Stimulated activated naive B cell treated with anti-CD40 and anti-IgM and Interleukin-4, amounts not matched to agents 10 μg/mL and 1 μg/mL and 100 μg/mL, for 72 hours (primary cell): ENCODE measurements at regions not wholly inside any gene's neighbourhood (a gene's known extent, or its start where the extent isn't known, plus 50 kb on each side); places are given as distances from the start of the nearest gene placed in this dataset.
"Not testable (repeated sequence)": the region's sequence is repeated elsewhere in the genome, so short reads cannot be mapped to it uniquely, and the experiment has no call there.

ENCODE experiments used
- ATAC-seq, 2 donors: fragments of 150-1000 bp; cut with Tn5 transposase; replicated peaks; 2 replicates each; pipeline ENCODE4 v1.10.0; 2021; ENCODE audit warnings: moderate library complexity in 1 of 2
- DNase-seq: peaks from one replicate; pipeline ENCODE4 v3.0.0; 2021
- H3K27ac Mint-ChIP-seq: one replicate; pipeline ENCODE4 v1.8.0; 2022; ENCODE audit warnings: mild to moderate bottlenecking, mixed read lengths
- H3K27me3 Mint-ChIP-seq, 2 donors: one replicate each; pipeline ENCODE4 v1.8.0; 2022; ENCODE audit warnings: mixed read lengths in 2 of 2
- H3K36me3 Mint-ChIP-seq, 2 donors: one replicate each; pipeline ENCODE4 v1.8.0; 2022; ENCODE audit warnings: mixed read lengths in 2 of 2, mild to moderate bottlenecking in 1 of 2
- H3K4me1 Mint-ChIP-seq, 2 donors: one replicate each; pipeline ENCODE4 v1.8.0; 2022; ENCODE audit warnings: mixed read lengths in 2 of 2, mild to moderate bottlenecking in 1 of 2
- H3K4me3 Mint-ChIP-seq, 2 donors: one replicate each; pipeline ENCODE4 v1.8.0; 2022; ENCODE audit warnings: mild to moderate bottlenecking in 2 of 2, mixed read lengths in 2 of 2, moderate library complexity in 1 of 2
- H3K9me3 Mint-ChIP-seq, 2 donors: one replicate each; pipeline ENCODE4 v1.8.0; 2022; ENCODE audit warnings: mixed read lengths in 2 of 2, mild to moderate bottlenecking in 1 of 2

GRCh38 chr12:131298526-131299369 lies 345.0 kb downstream of the ADGRD1 start:
- not testable (repeated sequence) for H3K4me3 Mint-ChIP-seq, H3K36me3 Mint-ChIP-seq, H3K4me1 Mint-ChIP-seq, DNase-seq, H3K27ac Mint-ChIP-seq, H3K9me3 Mint-ChIP-seq
- H3K27me3 Mint-ChIP-seq = peaks cover 14% of the 10 kb centered on the region in 2 donors
- peak; percentile 33 to 48 for ATAC-seq

- not testable (repeated sequence) for H3K36me3 Mint-ChIP-seq, H3K9me3 Mint-ChIP-seq, DNase-seq, H3K27ac Mint-ChIP-seq, H3K4me1 Mint-ChIP-seq, H3K4me3 Mint-ChIP-seq
- peaks cover 13 to 15% of the 10 kb centered on the region in 2 donors for H3K27me3 Mint-ChIP-seq
- ATAC-seq = peak in 1 of 2 donors; percentile 43
Measured at GRCh38 chr12:131299370-131299701, 345.6 kb downstream of the ADGRD1 start.

- not testable (repeated sequence) for H3K4me3 Mint-ChIP-seq, H3K27me3 Mint-ChIP-seq, ATAC-seq, DNase-seq, H3K36me3 Mint-ChIP-seq, H3K4me1 Mint-ChIP-seq, H3K9me3 Mint-ChIP-seq, H3K27ac Mint-ChIP-seq
Measured at GRCh38 chr12:131303576-131303975, 349.9 kb downstream of the ADGRD1 start.

GRCh38 chr12:131304642-131305041 lies 350.9 kb downstream of the ADGRD1 start:
- H3K27me3 Mint-ChIP-seq = peaks cover 13 to 18% of the 10 kb centered on the region in 2 donors
- H3K27ac Mint-ChIP-seq, H3K9me3 Mint-ChIP-seq, DNase-seq, ATAC-seq, H3K4me3 Mint-ChIP-seq, H3K36me3 Mint-ChIP-seq, H3K4me1 Mint-ChIP-seq: not testable (repeated sequence)

DNA sequence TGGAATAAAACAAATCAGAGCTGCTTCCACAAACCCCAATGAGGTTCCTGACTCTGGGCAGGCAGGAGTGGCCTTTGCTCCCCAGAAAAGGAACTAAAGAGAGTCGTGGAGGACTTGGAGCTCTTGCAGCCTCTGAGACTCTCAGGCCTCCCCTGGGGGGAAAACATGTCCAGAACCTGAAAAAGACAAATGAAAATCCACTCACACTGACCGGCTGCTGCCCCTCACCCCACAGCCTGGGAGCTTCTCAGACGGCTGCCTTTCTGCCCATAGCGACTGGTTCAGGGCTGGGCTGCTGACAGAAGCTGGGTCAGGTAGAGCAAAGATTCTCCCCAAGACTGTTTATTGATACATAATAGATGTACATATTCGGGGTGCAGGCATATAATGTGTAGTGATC lies 356.0 kb downstream of the ADGRD1 start:
- Mint-ChIP-seq H3K4me1 (peaks cover 0 to 7% of the 10 kb centered on the region in 2 donors), H3K27me3 (peaks cover 31 to 42% of the 10 kb centered on the region in 2 donors), H3K9me3 (peaks cover 4% of the 10 kb centered on the region in 2 donors), H3K27ac (no peak overlapping the region), H3K4me3 (no peak overlapping the region), H3K36me3 (no peaks in the 10 kb centered on the region)
- ATAC-seq = no peak
- no peak for DNase-seq

- H3K4me3 Mint-ChIP-seq, H3K9me3 Mint-ChIP-seq, ATAC-seq, H3K27ac Mint-ChIP-seq, DNase-seq, H3K4me1 Mint-ChIP-seq, H3K36me3 Mint-ChIP-seq: not testable (repeated sequence)
- H3K27me3 Mint-ChIP-seq = peaks cover 37 to 47% of the 10 kb centered on the region in 2 donors
Measured at GRCh38 chr12:131310227-131310969, 356.7 kb downstream of the ADGRD1 start.

GRCh38 chr12:131311279-131311722 lies 357.6 kb downstream of the ADGRD1 start:
- DNase-seq, H3K4me1 Mint-ChIP-seq: not testable (repeated sequence)

GRCh38 chr12:131311764-131312163 lies 358.1 kb downstream of the ADGRD1 start:
- H3K27ac Mint-ChIP-seq = no peak overlapping the region
- no peak for DNase-seq
- peaks cover 6 to 7% of the 10 kb centered on the region in 2 donors for H3K9me3 Mint-ChIP-seq
- H3K4me3 Mint-ChIP-seq = peak overlapping the region in 1 of 2 donors; percentile 5
- peaks cover 43 to 47% of the 10 kb centered on the region in 2 donors for H3K27me3 Mint-ChIP-seq
- peak in 1 of 2 donors; percentile 44 for ATAC-seq
- no peaks in the 10 kb centered on the region for H3K36me3 Mint-ChIP-seq
- H3K4me1 Mint-ChIP-seq = peaks cover 0 to 7% of the 10 kb centered on the region in 2 donors

More at GRCh38 chr12:131311279-131311722, 357.6 kb downstream of the ADGRD1 start:
- ATAC-seq = peak in 1 of 2 donors; percentile 76
- H3K27ac Mint-ChIP-seq, H3K36me3 Mint-ChIP-seq, H3K9me3 Mint-ChIP-seq, H3K4me3 Mint-ChIP-seq: not testable (repeated sequence)
- peaks cover 41 to 47% of the 10 kb centered on the region in 2 donors for H3K27me3 Mint-ChIP-seq

- not testable (repeated sequence) for ATAC-seq, H3K36me3 Mint-ChIP-seq, H3K4me3 Mint-ChIP-seq, H3K4me1 Mint-ChIP-seq, H3K9me3 Mint-ChIP-seq, DNase-seq, H3K27ac Mint-ChIP-seq
- peaks cover 43 to 47% of the 10 kb centered on the region in 2 donors for H3K27me3 Mint-ChIP-seq
Measured at GRCh38 chr12:131312382-131312781, 358.7 kb downstream of the ADGRD1 start.

DNA sequence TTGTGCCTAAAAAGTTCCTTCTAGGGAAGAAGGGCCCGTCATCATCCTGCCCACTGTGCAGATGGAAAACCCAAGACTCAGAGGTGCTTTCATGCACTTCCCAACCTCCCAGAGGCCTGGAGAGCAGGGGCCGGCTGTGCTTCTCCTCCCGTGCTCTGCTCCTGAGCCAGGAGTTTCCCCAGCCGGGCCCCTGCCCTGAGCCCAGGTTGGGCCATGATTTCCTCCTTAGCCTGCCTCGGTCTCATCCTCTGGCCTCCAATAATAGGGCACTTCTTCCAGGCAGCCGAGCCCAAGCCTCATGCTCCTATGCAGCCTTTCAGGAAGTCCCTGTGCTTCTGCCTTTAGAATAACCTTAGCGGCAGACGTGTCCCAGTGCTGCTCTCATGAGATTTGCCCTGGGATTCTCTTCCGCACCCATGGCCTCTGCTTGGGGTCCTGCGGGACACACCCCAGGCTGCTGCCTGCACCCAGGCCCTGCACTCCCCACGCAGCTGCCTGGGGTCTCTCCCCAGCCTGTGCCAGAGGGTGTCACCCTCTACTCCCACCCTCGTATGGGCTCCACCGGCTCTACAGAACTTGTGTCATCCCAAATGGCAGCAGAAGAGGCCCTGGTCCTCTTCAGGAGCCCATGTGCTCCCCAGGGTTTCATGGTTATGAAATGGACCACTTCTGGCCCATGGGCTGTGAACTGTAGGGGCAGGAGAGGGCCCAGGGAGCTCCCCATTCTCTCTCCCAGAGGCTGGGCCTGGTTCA lies 359.3 kb downstream of the ADGRD1 start:
- H3K27ac Mint-ChIP-seq = no peak overlapping the region
- no peaks in the 10 kb centered on the region for H3K36me3 Mint-ChIP-seq
- peaks cover 8 to 11% of the 10 kb centered on the region in 2 donors for H3K9me3 Mint-ChIP-seq
- H3K4me1 Mint-ChIP-seq = peaks cover 0 to 7% of the 10 kb centered on the region in 2 donors
- ATAC-seq (no peak), DNase-seq (no peak)
- H3K27me3 Mint-ChIP-seq = peaks cover 43 to 49% of the 10 kb centered on the region in 2 donors
- no peak overlapping the region for H3K4me3 Mint-ChIP-seq

DNA sequence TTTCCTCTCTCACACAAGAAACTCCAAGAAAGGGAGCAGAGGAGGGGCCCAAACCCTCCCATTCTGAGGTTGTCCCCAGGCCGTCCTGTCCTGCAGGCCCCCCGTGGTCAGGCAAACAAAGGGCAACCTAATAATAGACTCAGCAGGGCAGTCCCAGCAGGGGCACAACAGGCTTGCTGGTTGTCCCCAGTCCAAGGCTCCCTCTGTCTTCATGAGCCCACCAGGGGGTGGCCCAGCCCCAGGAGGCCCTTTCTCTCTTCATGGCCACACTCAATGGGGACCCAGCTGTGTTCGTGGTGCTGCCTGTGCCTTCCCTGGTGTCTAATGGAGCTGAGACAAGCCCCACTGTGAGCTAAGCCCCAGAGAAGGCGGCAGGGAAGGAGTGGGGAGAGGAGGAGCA lies 359.9 kb downstream of the ADGRD1 start:
- no peak overlapping the region for H3K27ac Mint-ChIP-seq
- peaks cover 42 to 48% of the 10 kb centered on the region in 2 donors for H3K27me3 Mint-ChIP-seq
- ATAC-seq (no peak), DNase-seq (no peak)
- no peak overlapping the region for H3K4me3 Mint-ChIP-seq
- peaks cover 13 to 17% of the 10 kb centered on the region in 2 donors for H3K9me3 Mint-ChIP-seq
- no peaks in the 10 kb centered on the region for H3K36me3 Mint-ChIP-seq
- peaks cover 0 to 7% of the 10 kb centered on the region in 2 donors for H3K4me1 Mint-ChIP-seq

DNA sequence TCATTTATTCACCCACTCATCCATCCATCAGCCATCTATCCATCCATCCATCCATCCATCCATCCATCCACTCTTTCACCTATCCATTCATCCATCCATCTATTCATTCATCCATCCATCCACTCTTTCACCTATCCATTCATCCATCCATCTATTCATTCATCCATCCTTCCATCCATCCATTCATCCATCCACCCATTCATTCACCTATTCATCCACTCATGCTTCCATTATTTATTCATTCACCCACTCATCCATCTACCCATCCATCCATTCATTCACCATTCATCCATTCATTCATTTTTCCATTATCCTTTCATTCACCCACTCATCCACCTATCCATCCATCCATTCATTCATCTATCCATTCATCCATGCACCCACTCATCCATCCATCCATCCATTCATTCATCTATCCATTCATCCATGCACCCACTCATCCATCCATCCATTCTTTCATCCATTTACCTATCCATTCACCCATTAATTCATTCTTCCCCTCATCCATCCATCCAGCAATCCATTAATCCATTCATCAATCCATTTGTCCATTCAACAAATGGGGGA lies 360.9 kb downstream of the ADGRD1 start:
- peaks cover 0 to 7% of the 10 kb centered on the region in 2 donors for H3K4me1 Mint-ChIP-seq
- no peak overlapping the region for H3K4me3 Mint-ChIP-seq
- no peak overlapping the region for H3K27ac Mint-ChIP-seq
- no peak for DNase-seq
- peaks cover 35 to 39% of the 10 kb centered on the region in 2 donors for H3K27me3 Mint-ChIP-seq
- H3K9me3 Mint-ChIP-seq = peaks cover 16 to 22% of the 10 kb centered on the region in 2 donors
- no peak for ATAC-seq
- H3K36me3 Mint-ChIP-seq = no peaks in the 10 kb centered on the region

GRCh38 chr12:131315601-131316000 lies 361.9 kb downstream of the ADGRD1 start:
- Mint-ChIP-seq H3K36me3 (no peaks in the 10 kb centered on the region), H3K27me3 (peaks cover 28 to 31% of the 10 kb centered on the region in 2 donors), H3K4me3 (no peak overlapping the region), H3K9me3 (peaks cover 16 to 22% of the 10 kb centered on the region in 2 donors), H3K4me1 (peaks cover 0 to 7% of the 10 kb centered on the region in 2 donors), H3K27ac (no peak overlapping the region)
- no peak for ATAC-seq
- DNase-seq = no peak

GRCh38 chr12:131316388-131316787 lies 362.7 kb downstream of the ADGRD1 start:
- H3K27ac Mint-ChIP-seq = no peak overlapping the region
- DNase-seq = no peak
- H3K9me3 Mint-ChIP-seq = peaks cover 17 to 24% of the 10 kb centered on the region in 2 donors
- H3K27me3 Mint-ChIP-seq = peaks cover 26 to 28% of the 10 kb centered on the region in 2 donors
- no peak for ATAC-seq
- peaks cover 0 to 5% of the 10 kb centered on the region in 2 donors for H3K4me1 Mint-ChIP-seq
- no peaks in the 10 kb centered on the region for H3K36me3 Mint-ChIP-seq
- H3K4me3 Mint-ChIP-seq = no peak overlapping the region
